ENCODE measurements at regions not wholly inside any gene's neighbourhood (a gene's known extent, or its start where the extent isn't known, plus 50 kb on each side); places are given as distances from the start of the nearest gene placed in this dataset.

DNA sequence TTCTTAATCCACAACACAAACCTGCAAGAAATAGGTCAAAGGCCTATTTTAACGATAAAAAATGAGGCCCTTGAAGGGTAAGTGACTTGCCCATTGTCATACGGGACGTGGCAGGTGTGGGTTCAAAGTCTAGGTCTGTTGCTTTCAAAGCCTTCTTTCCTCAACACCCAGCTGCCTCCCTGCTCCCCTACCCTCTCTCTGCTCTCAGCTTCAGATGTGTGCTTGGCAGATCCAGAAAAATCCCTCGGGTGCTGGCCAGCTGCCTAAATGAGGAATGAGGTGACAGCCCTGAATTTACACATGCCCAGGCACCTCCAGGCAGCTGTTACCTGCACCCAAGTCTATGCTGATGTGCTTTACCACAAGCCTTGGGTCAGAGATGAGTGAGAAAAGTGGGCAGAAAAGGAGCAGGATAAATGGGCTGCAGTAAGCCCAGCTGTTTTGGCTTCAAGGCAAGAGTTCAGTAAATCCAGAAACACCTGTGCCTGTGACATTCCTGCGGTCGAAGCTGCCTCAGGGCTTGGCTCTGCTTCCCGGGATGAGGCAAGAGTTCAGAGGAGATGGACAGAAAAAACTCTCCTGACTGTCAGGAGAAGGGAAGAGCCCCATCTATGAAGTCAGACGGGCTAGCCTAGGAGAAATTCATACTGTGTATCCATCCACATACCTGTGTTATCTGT lies 49.9 kb upstream of the LDLRAD3 start:
- TF ChIP-seq, protein P1, sequence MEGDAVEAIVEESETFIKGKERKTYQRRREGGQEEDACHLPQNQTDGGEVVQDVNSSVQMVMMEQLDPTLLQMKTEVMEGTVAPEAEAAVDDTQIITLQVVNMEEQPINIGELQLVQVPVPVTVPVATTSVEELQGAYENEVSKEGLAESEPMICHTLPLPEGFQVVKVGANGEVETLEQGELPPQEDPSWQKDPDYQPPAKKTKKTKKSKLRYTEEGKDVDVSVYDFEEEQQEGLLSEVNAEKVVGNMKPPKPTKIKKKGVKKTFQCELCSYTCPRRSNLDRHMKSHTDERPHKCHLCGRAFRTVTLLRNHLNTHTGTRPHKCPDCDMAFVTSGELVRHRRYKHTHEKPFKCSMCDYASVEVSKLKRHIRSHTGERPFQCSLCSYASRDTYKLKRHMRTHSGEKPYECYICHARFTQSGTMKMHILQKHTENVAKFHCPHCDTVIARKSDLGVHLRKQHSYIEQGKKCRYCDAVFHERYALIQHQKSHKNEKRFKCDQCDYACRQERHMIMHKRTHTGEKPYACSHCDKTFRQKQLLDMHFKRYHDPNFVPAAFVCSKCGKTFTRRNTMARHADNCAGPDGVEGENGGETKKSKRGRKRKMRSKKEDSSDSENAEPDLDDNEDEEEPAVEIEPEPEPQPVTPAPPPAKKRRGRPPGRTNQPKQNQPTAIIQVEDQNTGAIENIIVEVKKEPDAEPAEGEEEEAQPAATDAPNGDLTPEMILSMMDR (IDR thresholded peaks at IDR 0.05) = no peak
- Histone ChIP-seq H2AFZ (ENCODE audit: insufficient read depth, low read depth, low read length, poor library complexity, severe bottlenecking) (no peak overlapping the region), H3K36me3 (replicated peaks in 1 of 2; ENCODE audit: control insufficient read depth in 1 of 2, insufficient read depth in 2 of 2, low read length in 2 of 2) (no peaks in the 10 kb centered on the region), H3K4me1 (ENCODE audit: control insufficient read depth in 1 of 2, insufficient read depth in 2 of 2, low read length in 2 of 2) (no peaks in the 10 kb centered on the region), H4K20me1 (ENCODE audit: insufficient read depth, low read length) (no peaks in the 10 kb centered on the region), H3K4me3 (replicated peaks in 1 of 3; ENCODE audit: low read depth in 2 of 3, low read length in 3 of 3) (no peak overlapping the region), H3K9ac (ENCODE audit: insufficient read depth, low read length, poor library complexity, severe bottlenecking) (no peak overlapping the region), H3K27ac (ENCODE audit: low read depth in 1 of 2, low read length in 2 of 2) (no peak overlapping the region), H3K27me3 (ENCODE audit: control insufficient read depth in 2 of 2, insufficient read depth in 2 of 2, low read length in 2 of 2) (no peaks in the 10 kb centered on the region), H3K4me2 (replicated peaks; ENCODE audit: extremely low read depth, low read length, poor library complexity, severe bottlenecking) (no peak overlapping the region), H3K9me3 (replicated peaks in 1 of 2; ENCODE audit: control insufficient read depth in 1 of 2, insufficient read depth in 1 of 2, low read length in 2 of 2) (no peaks in the 10 kb centered on the region), H3K79me2 (ENCODE audit: insufficient read depth, low read length) (no peaks in the 10 kb centered on the region)
- intact Hi-C loops (cut with micrococcal nuclease) = no loop called here
- Mint-ChIP-seq H3K27ac (no peak overlapping the region), H3K9me3 (peaks cover 0 to 2% (median 0%) of the 10 kb centered on the region in 7 donors), H3K4me3 (no peak overlapping the region), H3K27me3 (ENCODE audit: low read depth in 3 of 3) (peaks cover 0 to 7% (median 2%) of the 10 kb centered on the region in 3 donors), H3K4me1 (no peaks in the 10 kb centered on the region), H3K36me3 (no peaks in the 10 kb centered on the region)
- 90% methylated on average over 4 of the region's 8 CpGs for WGBS (ENCODE audit: insufficient coverage)
- DNase-seq = no peak
